ENCODE measurements at regions not wholly inside any gene's neighbourhood (a gene's known extent, or its start where the extent isn't known, plus 50 kb on each side); places are given as distances from the start of the nearest gene placed in this dataset.

DNA sequence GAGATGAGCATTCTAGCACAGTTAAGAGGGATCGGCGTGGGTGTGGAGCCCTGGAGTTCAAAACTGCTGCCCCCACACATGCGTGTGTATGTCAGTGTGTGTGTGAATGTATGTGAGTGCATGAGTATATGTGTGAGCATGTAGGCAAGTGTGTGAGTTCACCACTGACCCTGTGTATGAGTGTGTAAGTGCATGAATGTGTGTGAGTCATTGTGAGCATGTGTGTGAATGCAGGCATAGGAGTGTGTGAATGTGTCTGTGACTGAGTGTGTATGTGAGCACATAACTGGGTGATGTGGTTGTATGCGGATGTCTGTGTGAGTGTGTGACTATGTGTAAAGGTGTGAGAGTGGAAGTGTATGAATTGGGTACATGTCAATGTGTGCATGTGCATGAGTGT lies 69.6 kb upstream of the CCDC167 start:
- TF ChIP-seq POLR2A (IDR thresholded peaks at IDR 0.05; ENCODE audit: low read length) (no peak), GATA1 (IDR thresholded peaks at IDR 0.05; ENCODE audit: low read depth, low read length) (no peak)
